ENCODE measurements at regions not wholly inside any gene's neighbourhood (a gene's known extent, or its start where the extent isn't known, plus 50 kb on each side); places are given as distances from the start of the nearest gene placed in this dataset.
A peak's percentile ranks its signal among the peaks of the same experiment; 100 is the strongest.

- no peak overlapping the region for H3K4me3 ChIP-seq (ENCODE audit: low read depth, low read length)
- H3K9me3 ChIP-seq (ENCODE audit: control insufficient read depth, insufficient read depth, low read length) = no peaks in the 10 kb centered on the region
- no peaks in the 10 kb centered on the region for H3K36me3 ChIP-seq (ENCODE audit: control insufficient read depth, insufficient read depth, low read length)
- peaks cover 22% of the 10 kb centered on the region for H3K4me1 ChIP-seq (ENCODE audit: control insufficient read depth, insufficient read depth, low read length)
- no peaks in the 10 kb centered on the region for H3K27me3 ChIP-seq (ENCODE audit: control insufficient read depth, insufficient read depth, low read length)
- H3K9ac ChIP-seq (ENCODE audit: low read depth, low read length) = no peak overlapping the region
These were observed 425.7 kb upstream of the NFE2L3 start for GRCh38 chr7:25726170-25726780.

GRCh38 chr7:25726781-25727311, 425.2 kb upstream of the NFE2L3 start:
- Histone ChIP-seq H3K27me3 (ENCODE audit: control insufficient read depth, insufficient read depth, low read length) (no peaks in the 10 kb centered on the region), H3K4me1 (ENCODE audit: control insufficient read depth, insufficient read depth, low read length) (peaks cover 23% of the 10 kb centered on the region), H3K4me3 (ENCODE audit: low read depth, low read length) (no peak overlapping the region), H3K36me3 (ENCODE audit: control insufficient read depth, insufficient read depth, low read length) (no peaks in the 10 kb centered on the region), H3K9ac (ENCODE audit: low read depth, low read length) (no peak overlapping the region), H3K9me3 (ENCODE audit: control insufficient read depth, insufficient read depth, low read length) (no peaks in the 10 kb centered on the region)

- Histone ChIP-seq H3K4me3 (ENCODE audit: low read depth, low read length) (no peak overlapping the region), H3K4me1 (ENCODE audit: control insufficient read depth, insufficient read depth, low read length) (peaks cover 29% of the 10 kb centered on the region), H3K9me3 (ENCODE audit: control insufficient read depth, insufficient read depth, low read length) (no peaks in the 10 kb centered on the region), H3K9ac (ENCODE audit: low read depth, low read length) (no peak overlapping the region), H3K27me3 (ENCODE audit: control insufficient read depth, insufficient read depth, low read length) (no peaks in the 10 kb centered on the region), H3K36me3 (ENCODE audit: control insufficient read depth, insufficient read depth, low read length) (no peaks in the 10 kb centered on the region)
These were observed 424.6 kb upstream of the NFE2L3 start for GRCh38 chr7:25727446-25727845.

GRCh38 chr7:25727876-25728275, 424.1 kb upstream of the NFE2L3 start:
- no peaks in the 10 kb centered on the region for H3K27me3 ChIP-seq (ENCODE audit: control insufficient read depth, insufficient read depth, low read length)
- H3K9me3 ChIP-seq (ENCODE audit: control insufficient read depth, insufficient read depth, low read length) = no peaks in the 10 kb centered on the region
- H3K36me3 ChIP-seq (ENCODE audit: control insufficient read depth, insufficient read depth, low read length) = no peaks in the 10 kb centered on the region
- peaks cover 29% of the 10 kb centered on the region for H3K4me1 ChIP-seq (ENCODE audit: control insufficient read depth, insufficient read depth, low read length)
- no peak overlapping the region for H3K4me3 ChIP-seq (ENCODE audit: low read depth, low read length)
- H3K9ac ChIP-seq (ENCODE audit: low read depth, low read length) = no peak overlapping the region

- Histone ChIP-seq H3K27me3 (ENCODE audit: control insufficient read depth, insufficient read depth, low read length) (peaks cover 2% of the 10 kb centered on the region), H3K4me1 (ENCODE audit: control insufficient read depth, insufficient read depth, low read length) (peaks cover 36% of the 10 kb centered on the region), H3K9me3 (ENCODE audit: control insufficient read depth, insufficient read depth, low read length) (no peaks in the 10 kb centered on the region), H3K9ac (ENCODE audit: low read depth, low read length) (no peak overlapping the region), H3K4me3 (ENCODE audit: low read depth, low read length) (no peak overlapping the region), H3K36me3 (ENCODE audit: control insufficient read depth, insufficient read depth, low read length) (no peaks in the 10 kb centered on the region)
These were observed 420.7 kb upstream of the NFE2L3 start for GRCh38 chr7:25731068-25731845.

- Histone ChIP-seq H3K4me1 (ENCODE audit: control insufficient read depth, insufficient read depth, low read length) (peaks cover 30% of the 10 kb centered on the region), H3K9ac (ENCODE audit: low read depth, low read length) (no peak overlapping the region), H3K9me3 (ENCODE audit: control insufficient read depth, insufficient read depth, low read length) (no peaks in the 10 kb centered on the region), H3K4me3 (ENCODE audit: low read depth, low read length) (no peak overlapping the region), H3K27me3 (ENCODE audit: control insufficient read depth, insufficient read depth, low read length) (peaks cover 2% of the 10 kb centered on the region), H3K36me3 (ENCODE audit: control insufficient read depth, insufficient read depth, low read length) (no peaks in the 10 kb centered on the region)
These were observed 420.2 kb upstream of the NFE2L3 start for GRCh38 chr7:25731846-25732245.

- no peaks in the 10 kb centered on the region for H3K36me3 ChIP-seq (ENCODE audit: control insufficient read depth, insufficient read depth, low read length)
- no peaks in the 10 kb centered on the region for H3K9me3 ChIP-seq (ENCODE audit: control insufficient read depth, insufficient read depth, low read length)
- H3K27me3 ChIP-seq (ENCODE audit: control insufficient read depth, insufficient read depth, low read length) = peaks cover 2% of the 10 kb centered on the region
- H3K9ac ChIP-seq (ENCODE audit: low read depth, low read length) = no peak overlapping the region
- H3K4me1 ChIP-seq (ENCODE audit: control insufficient read depth, insufficient read depth, low read length) = peaks cover 23% of the 10 kb centered on the region
- H3K4me3 ChIP-seq (ENCODE audit: low read depth, low read length) = peak overlapping the region; percentile 10
These were observed 419.2 kb upstream of the NFE2L3 start for GRCh38 chr7:25732766-25733217.

- no peaks in the 10 kb centered on the region for H3K36me3 ChIP-seq (ENCODE audit: control insufficient read depth, insufficient read depth, low read length)
- peaks cover 2% of the 10 kb centered on the region for H3K27me3 ChIP-seq (ENCODE audit: control insufficient read depth, insufficient read depth, low read length)
- H3K4me1 ChIP-seq (ENCODE audit: control insufficient read depth, insufficient read depth, low read length) = peaks cover 23% of the 10 kb centered on the region
- H3K9me3 ChIP-seq (ENCODE audit: control insufficient read depth, insufficient read depth, low read length) = no peaks in the 10 kb centered on the region
- H3K9ac ChIP-seq (ENCODE audit: low read depth, low read length) = no peak overlapping the region
- H3K4me3 ChIP-seq (ENCODE audit: low read depth, low read length) = no peak overlapping the region
These were observed 416.2 kb upstream of the NFE2L3 start for GRCh38 chr7:25735674-25736242.

GRCh38 chr7:25738528-25738927, 413.5 kb upstream of the NFE2L3 start:
- Histone ChIP-seq H3K4me1 (ENCODE audit: control insufficient read depth, insufficient read depth, low read length) (peaks cover 6% of the 10 kb centered on the region), H3K36me3 (ENCODE audit: control insufficient read depth, insufficient read depth, low read length) (no peaks in the 10 kb centered on the region), H3K27me3 (ENCODE audit: control insufficient read depth, insufficient read depth, low read length) (peaks cover 2% of the 10 kb centered on the region), H3K9ac (ENCODE audit: low read depth, low read length) (no peak overlapping the region), H3K4me3 (ENCODE audit: low read depth, low read length) (no peak overlapping the region), H3K9me3 (ENCODE audit: control insufficient read depth, insufficient read depth, low read length) (no peaks in the 10 kb centered on the region)

GRCh38 chr7:25739143-25739542, 412.9 kb upstream of the NFE2L3 start:
- Histone ChIP-seq H3K4me3 (ENCODE audit: low read depth, low read length) (no peak overlapping the region), H3K9ac (ENCODE audit: low read depth, low read length) (no peak overlapping the region), H3K9me3 (ENCODE audit: control insufficient read depth, insufficient read depth, low read length) (no peaks in the 10 kb centered on the region), H3K27me3 (ENCODE audit: control insufficient read depth, insufficient read depth, low read length) (peaks cover 2% of the 10 kb centered on the region), H3K4me1 (ENCODE audit: control insufficient read depth, insufficient read depth, low read length) (peaks cover under 1% of the 10 kb centered on the region), H3K36me3 (ENCODE audit: control insufficient read depth, insufficient read depth, low read length) (no peaks in the 10 kb centered on the region)

- Histone ChIP-seq H3K36me3 (ENCODE audit: control insufficient read depth, insufficient read depth, low read length) (no peaks in the 10 kb centered on the region), H3K9ac (ENCODE audit: low read depth, low read length) (no peak overlapping the region), H3K9me3 (ENCODE audit: control insufficient read depth, insufficient read depth, low read length) (no peaks in the 10 kb centered on the region), H3K27me3 (ENCODE audit: control insufficient read depth, insufficient read depth, low read length) (no peaks in the 10 kb centered on the region), H3K4me3 (ENCODE audit: low read depth, low read length) (no peak overlapping the region), H3K4me1 (ENCODE audit: control insufficient read depth, insufficient read depth, low read length) (no peaks in the 10 kb centered on the region)
These were observed 409.7 kb upstream of the NFE2L3 start for GRCh38 chr7:25742316-25742715.

Data from iPS-15b (cell line).